Neural crest cell (in vitro differentiated cells): ENCODE measurements at regions not wholly inside any gene's neighbourhood (a gene's known extent, or its start where the extent isn't known, plus 50 kb on each side); places are given as distances from the start of the nearest gene placed in this dataset.
A peak's percentile ranks its signal among the peaks of the same experiment; 100 is the strongest.

Source experiments
- DNase-seq: peaks from one replicate; pipeline ENCODE4 v3.0.0; 2021; ENCODE audit warnings: low read depth, mixed read lengths, low spot score
- H3K27ac Mint-ChIP-seq: one replicate; pipeline ENCODE4 v1.8.0; 2021; ENCODE audit warnings: mild to moderate bottlenecking, mixed read lengths; ENCODE audit not compliant: unreplicated experiment
- H3K27me3 Mint-ChIP-seq: 2 replicates; pipeline ENCODE4 v1.8.0; 2021; ENCODE audit warnings: low read depth, mild to moderate bottlenecking, mixed read lengths
- H3K36me3 Mint-ChIP-seq: 2 replicates; pipeline ENCODE4 v1.8.0; 2021; ENCODE audit warnings: low read depth, mild to moderate bottlenecking, mixed read lengths
- H3K4me1 Mint-ChIP-seq: 2 replicates; pipeline ENCODE4 v1.8.0; 2021; ENCODE audit warnings: mixed read lengths
- H3K4me3 Mint-ChIP-seq: one replicate; pipeline ENCODE4 v1.8.0; 2021; ENCODE audit warnings: mild to moderate bottlenecking, mixed read lengths
- H3K9me3 Mint-ChIP-seq: 2 replicates; pipeline ENCODE4 v1.8.0; 2021; ENCODE audit warnings: mixed read lengths
- CTCF ChIP-seq: fragments of 200-600 bp; sonication (generic); conservative IDR thresholded peaks from 2 replicates; pipeline ENCODE4 v1.5.0; 2021; ENCODE audit warnings: antibody characterized with exemption, mild to moderate bottlenecking

- no peaks in the 10 kb centered on the region for H3K9me3 Mint-ChIP-seq
- peaks cover 2% of the 10 kb centered on the region for H3K36me3 Mint-ChIP-seq
- TF ChIP-seq CTCF: no peak
- no peak for DNase-seq
- no peaks in the 10 kb centered on the region for H3K27me3 Mint-ChIP-seq
- H3K27ac Mint-ChIP-seq: no peak overlapping the region
- H3K4me1 Mint-ChIP-seq: peaks cover 20% of the 10 kb centered on the region
- no peak overlapping the region for H3K4me3 Mint-ChIP-seq
These were observed 124.7 kb upstream of the DST start for GRCh38 chr6:56767435-56767834.

GRCh38 chr6:56766806-56767178, 124.1 kb upstream of the DST start:
- Mint-ChIP-seq H3K4me1 (peaks cover 20% of the 10 kb centered on the region), H3K27me3 (no peaks in the 10 kb centered on the region), H3K27ac (no peak overlapping the region), H3K4me3 (no peak overlapping the region), H3K9me3 (no peaks in the 10 kb centered on the region), H3K36me3 (peaks cover 3% of the 10 kb centered on the region)
- TF ChIP-seq CTCF: no peak
- no peak for DNase-seq

- no peak overlapping the region for H3K27ac Mint-ChIP-seq
- H3K36me3 Mint-ChIP-seq: peaks cover 3% of the 10 kb centered on the region
- no peak for TF ChIP-seq CTCF
- no peaks in the 10 kb centered on the region for H3K9me3 Mint-ChIP-seq
- DNase-seq: no peak
- H3K4me1 Mint-ChIP-seq: peaks cover 20% of the 10 kb centered on the region
- no peak overlapping the region for H3K4me3 Mint-ChIP-seq
- no peaks in the 10 kb centered on the region for H3K27me3 Mint-ChIP-seq
These were observed 123.6 kb upstream of the DST start for GRCh38 chr6:56766139-56766805.

- Mint-ChIP-seq H3K27ac (no peak overlapping the region), H3K9me3 (no peaks in the 10 kb centered on the region), H3K36me3 (peaks cover 3% of the 10 kb centered on the region), H3K4me3 (no peak overlapping the region), H3K4me1 (peaks cover 20% of the 10 kb centered on the region), H3K27me3 (no peaks in the 10 kb centered on the region)
- no peak for DNase-seq
- no peak for TF ChIP-seq CTCF
These were observed 122.8 kb upstream of the DST start for GRCh38 chr6:56765494-56765893.

GRCh38 chr6:56764081-56764566, 121.4 kb upstream of the DST start:
- H3K36me3 Mint-ChIP-seq: peaks cover 3% of the 10 kb centered on the region
- H3K27me3 Mint-ChIP-seq: no peaks in the 10 kb centered on the region
- H3K4me3 Mint-ChIP-seq: no peak overlapping the region
- H3K27ac Mint-ChIP-seq: no peak overlapping the region
- DNase-seq: no peak
- H3K4me1 Mint-ChIP-seq: peaks cover 31% of the 10 kb centered on the region
- H3K9me3 Mint-ChIP-seq: no peaks in the 10 kb centered on the region
- peak; percentile 51 for TF ChIP-seq CTCF
